ENCODE measurements at regions not wholly inside any gene's neighbourhood (a gene's known extent, or its start where the extent isn't known, plus 50 kb on each side); places are given as distances from the start of the nearest gene placed in this dataset.
A peak's percentile ranks its signal among the peaks of the same experiment; 100 is the strongest.
"Not testable (repeated sequence)": the region's sequence is repeated elsewhere in the genome, so short reads cannot be mapped to it uniquely, and the experiment has no call there.

- Histone ChIP-seq H3K36me3 (ENCODE audit: insufficient read depth, low read depth, low read length) (no peaks in the 10 kb centered on the region), H3K27ac (ENCODE audit: low read length) (no peak overlapping the region), H3K4me3 (ENCODE audit: low read length) (no peak overlapping the region), H3K4me1 (ENCODE audit: insufficient read depth, low read length) (no peaks in the 10 kb centered on the region), H3K9ac (ENCODE audit: low read depth, low read length) (no peak overlapping the region), H3K9me3 (ENCODE audit: insufficient read depth, low read depth, low read length) (no peaks in the 10 kb centered on the region), H3K27me3 (ENCODE audit: insufficient read depth, low read length) (no peaks in the 10 kb centered on the region)
Measured at GRCh38 chr4:179151770-179152169, 1709.5 kb upstream of the AGA start.

GRCh38 chr4:179163147-179163546, 1720.9 kb upstream of the AGA start:
- Histone ChIP-seq H3K4me3 (ENCODE audit: low read length) (no peak overlapping the region), H3K9me3 (ENCODE audit: insufficient read depth, low read depth, low read length) (no peaks in the 10 kb centered on the region), H3K27ac (ENCODE audit: low read length) (no peak overlapping the region), H3K36me3 (ENCODE audit: insufficient read depth, low read depth, low read length) (peaks cover 18% of the 10 kb centered on the region), H3K27me3 (ENCODE audit: insufficient read depth, low read length) (no peaks in the 10 kb centered on the region), H3K9ac (ENCODE audit: low read depth, low read length) (no peak overlapping the region), H3K4me1 (ENCODE audit: insufficient read depth, low read length) (peaks cover 4% of the 10 kb centered on the region; the same call in 1 of the 2 replicates)

- H3K4me3 ChIP-seq (ENCODE audit: low read length) = peak overlapping the region; percentile 81; the same call in 1 of the 2 replicates
- H3K9me3 ChIP-seq (ENCODE audit: insufficient read depth, low read depth, low read length) = no peaks in the 10 kb centered on the region
- no peaks in the 10 kb centered on the region for H3K27me3 ChIP-seq (ENCODE audit: insufficient read depth, low read length)
- H3K9ac ChIP-seq (ENCODE audit: low read depth, low read length) = peak overlapping the region; percentile 73; the same call in 1 of the 2 replicates
- H3K27ac ChIP-seq (ENCODE audit: low read length) = no peak overlapping the region
- H3K4me1 ChIP-seq (ENCODE audit: insufficient read depth, low read length) = peaks cover 4% of the 10 kb centered on the region; the same call in 1 of the 2 replicates
- peaks cover 18% of the 10 kb centered on the region for H3K36me3 ChIP-seq (ENCODE audit: insufficient read depth, low read depth, low read length)
Measured at GRCh38 chr4:179164267-179164999, 1722.2 kb upstream of the AGA start.

- peak overlapping the region; percentile 59 for H3K27ac ChIP-seq (ENCODE audit: low read length)
- H3K36me3 ChIP-seq (ENCODE audit: insufficient read depth, low read depth, low read length) = peaks cover 18% of the 10 kb centered on the region
- H3K4me3 ChIP-seq (ENCODE audit: low read length) = peak overlapping the region; percentile 81
- peaks cover 4% of the 10 kb centered on the region; the same call in 1 of the 2 replicates for H3K4me1 ChIP-seq (ENCODE audit: insufficient read depth, low read length)
- H3K27me3 ChIP-seq (ENCODE audit: insufficient read depth, low read length) = no peaks in the 10 kb centered on the region
- peak overlapping the region; percentile 73 for H3K9ac ChIP-seq (ENCODE audit: low read depth, low read length)
- H3K9me3 ChIP-seq (ENCODE audit: insufficient read depth, low read depth, low read length) = no peaks in the 10 kb centered on the region
Measured at GRCh38 chr4:179165000-179165738, 1722.9 kb upstream of the AGA start.

- Histone ChIP-seq H3K4me1 (ENCODE audit: insufficient read depth, low read length) (peaks cover 7% of the 10 kb centered on the region; the same call in 1 of the 2 replicates), H3K36me3 (ENCODE audit: insufficient read depth, low read depth, low read length) (peaks cover 18% of the 10 kb centered on the region), H3K27ac (ENCODE audit: low read length) (peak overlapping the region; percentile 59), H3K9me3 (ENCODE audit: insufficient read depth, low read depth, low read length) (no peaks in the 10 kb centered on the region), H3K9ac (ENCODE audit: low read depth, low read length) (peak overlapping the region; percentile 73), H3K4me3 (ENCODE audit: low read length) (peak overlapping the region; percentile 81), H3K27me3 (ENCODE audit: insufficient read depth, low read length) (no peaks in the 10 kb centered on the region)
Measured at GRCh38 chr4:179165862-179166261, 1723.6 kb upstream of the AGA start.

GRCh38 chr4:179170308-179170707, 1728.1 kb upstream of the AGA start:
- Histone ChIP-seq H3K4me3 (ENCODE audit: low read length) (peak overlapping the region; percentile 77), H3K9ac (ENCODE audit: low read depth, low read length) (peak overlapping the region; percentile 49; the same call in 1 of the 2 replicates), H3K36me3 (ENCODE audit: insufficient read depth, low read depth, low read length) (peaks cover 17% of the 10 kb centered on the region), H3K27ac (ENCODE audit: low read length) (peak overlapping the region; percentile 86), H3K4me1 (ENCODE audit: insufficient read depth, low read length) (peaks cover 28% of the 10 kb centered on the region; the same call in 1 of the 2 replicates)
- H3K27me3 ChIP-seq (ENCODE audit: insufficient read depth, low read length); H3K9me3 ChIP-seq (ENCODE audit: insufficient read depth, low read depth, low read length): not testable (repeated sequence)

- Histone ChIP-seq H3K36me3 (ENCODE audit: insufficient read depth, low read depth, low read length) (no peaks in the 10 kb centered on the region), H3K4me1 (ENCODE audit: insufficient read depth, low read length) (no peaks in the 10 kb centered on the region; the same call in 1 of the 2 replicates), H3K4me3 (ENCODE audit: low read length) (no peak overlapping the region), H3K27ac (ENCODE audit: low read length) (no peak overlapping the region), H3K27me3 (ENCODE audit: insufficient read depth, low read length) (no peaks in the 10 kb centered on the region), H3K9ac (ENCODE audit: low read depth, low read length) (no peak overlapping the region), H3K9me3 (ENCODE audit: insufficient read depth, low read depth, low read length) (no peaks in the 10 kb centered on the region)
Measured at GRCh38 chr4:179182741-179183140, 1740.5 kb upstream of the AGA start.

GRCh38 chr4:179195887-179196286, 1753.7 kb upstream of the AGA start:
- Histone ChIP-seq H3K4me1 (ENCODE audit: insufficient read depth, low read length) (no peaks in the 10 kb centered on the region), H3K36me3 (ENCODE audit: insufficient read depth, low read depth, low read length) (no peaks in the 10 kb centered on the region), H3K27ac (ENCODE audit: low read length) (no peak overlapping the region), H3K27me3 (ENCODE audit: insufficient read depth, low read length) (no peaks in the 10 kb centered on the region), H3K4me3 (ENCODE audit: low read length) (no peak overlapping the region), H3K9me3 (ENCODE audit: insufficient read depth, low read depth, low read length) (no peaks in the 10 kb centered on the region), H3K9ac (ENCODE audit: low read depth, low read length) (no peak overlapping the region)

GRCh38 chr4:179196511-179196910, 1754.3 kb upstream of the AGA start:
- no peaks in the 10 kb centered on the region for H3K27me3 ChIP-seq (ENCODE audit: insufficient read depth, low read length)

GRCh38 chr4:179200681-179201080, 1758.4 kb upstream of the AGA start:
- no peaks in the 10 kb centered on the region for H3K36me3 ChIP-seq (ENCODE audit: insufficient read depth, low read depth, low read length)
- no peak overlapping the region for H3K9ac ChIP-seq (ENCODE audit: low read depth, low read length)
- no peaks in the 10 kb centered on the region for H3K27me3 ChIP-seq (ENCODE audit: insufficient read depth, low read length)
- H3K9me3 ChIP-seq (ENCODE audit: insufficient read depth, low read depth, low read length) = no peaks in the 10 kb centered on the region
- H3K4me1 ChIP-seq (ENCODE audit: insufficient read depth, low read length) = no peaks in the 10 kb centered on the region
- no peak overlapping the region for H3K27ac ChIP-seq (ENCODE audit: low read length)
- no peak overlapping the region for H3K4me3 ChIP-seq (ENCODE audit: low read length)

More at GRCh38 chr4:179196511-179196910, 1754.3 kb upstream of the AGA start:
- Histone ChIP-seq H3K27ac (ENCODE audit: low read length) (no peak overlapping the region), H3K9me3 (ENCODE audit: insufficient read depth, low read depth, low read length) (no peaks in the 10 kb centered on the region), H3K9ac (ENCODE audit: low read depth, low read length) (no peak overlapping the region), H3K4me3 (ENCODE audit: low read length) (no peak overlapping the region), H3K4me1 (ENCODE audit: insufficient read depth, low read length) (no peaks in the 10 kb centered on the region), H3K36me3 (ENCODE audit: insufficient read depth, low read depth, low read length) (no peaks in the 10 kb centered on the region)

- no peaks in the 10 kb centered on the region for H3K36me3 ChIP-seq (ENCODE audit: insufficient read depth, low read depth, low read length)
- H3K27me3 ChIP-seq (ENCODE audit: insufficient read depth, low read length) = no peaks in the 10 kb centered on the region
- H3K4me3 ChIP-seq (ENCODE audit: low read length) = no peak overlapping the region
- no peak overlapping the region for H3K9ac ChIP-seq (ENCODE audit: low read depth, low read length)
- H3K9me3 ChIP-seq (ENCODE audit: insufficient read depth, low read depth, low read length) = no peaks in the 10 kb centered on the region
- no peaks in the 10 kb centered on the region for H3K4me1 ChIP-seq (ENCODE audit: insufficient read depth, low read length)
- no peak overlapping the region for H3K27ac ChIP-seq (ENCODE audit: low read length)
Measured at GRCh38 chr4:179225594-179225993, 1783.4 kb upstream of the AGA start.

GRCh38 chr4:179248821-179249220, 1806.6 kb upstream of the AGA start:
- H3K36me3 ChIP-seq (ENCODE audit: insufficient read depth, low read depth, low read length) = no peaks in the 10 kb centered on the region
- H3K9me3 ChIP-seq (ENCODE audit: insufficient read depth, low read depth, low read length) = no peaks in the 10 kb centered on the region
- H3K27me3 ChIP-seq (ENCODE audit: insufficient read depth, low read length) = no peaks in the 10 kb centered on the region
- no peak overlapping the region for H3K4me3 ChIP-seq (ENCODE audit: low read length)
- H3K9ac ChIP-seq (ENCODE audit: low read depth, low read length) = no peak overlapping the region
- H3K4me1 ChIP-seq (ENCODE audit: insufficient read depth, low read length) = no peaks in the 10 kb centered on the region
- H3K27ac ChIP-seq (ENCODE audit: low read length) = no peak overlapping the region

Measured in iPS-20b (cell line).